ENCODE measurements at regions not wholly inside any gene's neighbourhood (a gene's known extent, or its start where the extent isn't known, plus 50 kb on each side); places are given as distances from the start of the nearest gene placed in this dataset.
"Not testable (repeated sequence)": the region's sequence is repeated elsewhere in the genome, so short reads cannot be mapped to it uniquely, and the experiment has no call there.

DNA sequence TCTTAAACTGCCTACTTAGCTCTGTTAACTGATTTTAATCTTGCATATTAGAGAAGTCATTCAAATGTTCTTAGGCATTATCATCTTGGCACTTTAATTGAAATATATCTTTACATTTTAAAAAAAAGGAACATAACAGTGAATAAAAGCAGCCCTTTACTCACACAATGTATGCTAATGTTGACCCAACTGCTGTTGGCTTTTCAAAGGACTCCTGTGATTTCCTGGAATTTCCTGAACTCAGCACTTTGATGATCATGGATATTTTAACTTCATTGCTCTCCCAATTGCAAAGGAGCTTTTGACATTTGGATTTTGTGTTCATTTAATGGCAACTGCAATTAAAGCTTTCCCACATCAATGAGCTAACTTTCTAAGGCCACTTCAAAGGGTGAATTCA, 1230.3 kb downstream of the DIAPH3 start:
- DNase-seq: no peak

DNA sequence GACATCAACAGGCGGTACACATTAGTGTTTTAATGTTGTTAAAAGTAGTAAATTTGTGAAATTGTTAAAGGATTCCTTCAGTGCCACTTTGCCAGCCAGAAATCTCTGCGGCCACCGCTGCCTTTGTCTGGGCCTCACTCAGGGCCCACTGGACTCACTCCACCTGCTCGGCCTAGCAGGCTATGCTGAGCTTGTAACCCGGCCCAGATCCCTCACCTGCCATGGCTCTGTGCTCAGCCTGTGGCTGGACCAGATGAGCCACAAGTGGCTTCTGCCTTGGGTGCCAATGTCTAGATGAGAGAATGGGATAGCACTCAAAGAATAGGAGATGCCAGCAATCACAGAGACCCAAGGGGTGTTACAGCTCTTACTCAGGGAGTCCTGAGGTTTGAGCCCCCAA, 1228.0 kb downstream of the DIAPH3 start:
- no peak for DNase-seq

DNA sequence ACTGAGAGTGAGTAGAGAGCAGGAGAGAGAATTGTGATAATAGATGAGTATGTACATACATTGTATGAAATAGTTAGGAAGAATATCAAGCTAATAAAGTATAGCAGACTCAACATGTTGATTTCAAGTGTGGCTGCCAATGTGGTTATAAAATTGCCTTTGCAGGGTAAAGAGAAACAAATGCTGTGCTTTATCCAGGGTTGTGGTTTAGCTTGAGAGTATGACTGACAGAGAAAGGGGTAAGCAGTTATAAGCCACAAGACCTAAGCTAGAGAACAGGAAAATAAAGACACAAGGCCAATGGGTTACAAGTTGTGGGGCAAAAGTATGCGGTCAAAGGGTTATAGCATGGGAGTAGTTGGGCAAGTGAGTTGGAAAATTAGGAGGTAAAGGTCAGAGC, 1217.5 kb downstream of the DIAPH3 start:
- DNase-seq: no peak

DNA sequence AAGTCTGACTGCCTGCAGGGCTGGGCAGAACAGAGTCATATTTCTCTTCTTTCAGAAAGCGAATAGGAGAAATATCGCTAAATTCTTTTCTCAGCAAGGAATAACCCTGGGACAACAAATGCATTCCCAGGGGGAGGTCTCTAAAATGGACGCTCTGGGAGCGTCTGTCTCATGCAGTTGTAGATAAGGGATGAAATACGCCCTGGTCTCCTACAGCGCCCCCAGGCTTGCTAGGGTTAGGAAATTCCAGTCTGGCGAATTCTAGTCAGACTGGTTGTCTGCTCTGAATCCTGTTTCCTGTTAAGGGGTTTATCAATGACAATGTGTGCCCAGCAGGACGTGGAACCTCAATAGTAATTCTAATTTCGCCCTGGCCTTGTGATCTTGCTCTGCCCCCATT, 1214.1 kb downstream of the DIAPH3 start:
- DNase-seq: no peak

DNA sequence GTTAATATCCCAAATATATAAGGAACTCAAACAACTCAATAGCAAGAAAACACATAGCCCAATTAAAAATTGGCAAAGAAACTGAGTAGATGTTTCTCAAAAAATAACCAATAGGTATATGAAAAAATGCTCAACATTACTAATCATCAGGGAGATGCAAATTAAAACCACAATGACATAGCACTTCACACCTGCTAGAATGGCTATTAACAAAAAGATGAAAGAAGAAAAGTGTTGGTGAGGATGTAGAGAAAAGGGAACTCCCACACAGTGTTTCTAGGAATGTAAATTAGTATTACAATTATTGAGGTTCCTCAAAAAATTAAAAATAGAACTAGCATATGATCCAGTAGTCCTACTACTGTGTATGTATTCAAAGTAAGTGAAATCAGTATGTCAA, 1212.8 kb downstream of the DIAPH3 start:
- DNase-seq: no peak

DNA sequence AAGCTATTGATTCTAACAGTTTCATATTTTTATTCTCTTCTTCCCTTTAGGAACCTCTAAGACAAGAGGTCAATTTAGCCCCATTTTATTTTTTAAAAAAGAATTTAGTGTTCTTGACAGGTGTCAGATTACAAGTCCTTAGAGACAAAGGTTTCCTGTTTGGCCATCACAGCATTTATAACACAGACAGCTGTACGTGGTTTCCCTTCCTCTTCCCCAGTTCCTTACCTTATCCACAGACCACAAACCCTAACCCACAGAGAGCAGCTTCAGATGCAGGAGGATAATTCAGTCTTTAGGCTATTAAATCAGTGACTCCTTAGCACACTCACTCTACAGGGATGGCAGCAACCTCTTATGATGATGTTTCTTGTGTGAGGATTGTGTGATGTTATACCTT, 1210.1 kb downstream of the DIAPH3 start:
- no peak for DNase-seq

DNA sequence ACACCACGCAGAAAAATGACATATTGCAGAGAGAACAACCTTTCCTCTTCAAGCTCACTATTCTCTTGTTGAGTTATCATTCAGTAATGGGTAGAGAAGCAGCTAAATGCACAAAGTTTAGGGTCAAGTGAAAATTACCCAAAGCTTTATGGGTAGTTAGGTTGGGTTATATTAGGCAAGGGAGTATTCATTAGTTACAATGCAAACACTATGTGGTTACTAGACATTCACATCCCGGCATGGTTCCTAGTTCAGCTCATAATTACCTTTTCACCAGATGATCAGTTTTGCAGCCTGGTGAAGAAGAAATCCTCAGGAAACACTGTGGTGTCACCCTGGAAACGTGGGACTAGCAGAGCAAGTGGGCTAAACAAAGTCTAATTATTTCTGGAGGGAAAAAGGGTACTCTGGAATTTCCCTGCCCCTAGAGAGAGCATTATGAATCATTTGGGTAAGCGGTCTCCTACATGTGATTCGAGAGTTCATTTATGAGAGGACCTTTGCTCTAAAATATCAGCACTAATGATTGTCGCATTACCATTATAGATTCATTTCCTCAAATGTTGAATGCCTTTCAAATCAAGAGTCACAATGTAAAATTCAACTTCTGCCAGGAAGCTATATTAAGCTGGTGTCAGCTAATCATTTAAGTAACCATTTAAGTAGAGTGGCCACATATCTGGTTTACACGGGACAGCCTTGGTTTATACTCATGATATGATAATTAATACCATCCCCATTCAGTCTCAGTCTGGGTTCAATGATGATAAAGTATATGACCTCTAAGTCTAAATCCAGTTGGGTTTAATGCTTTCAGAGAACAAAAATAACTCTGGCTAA, 1208.0 kb downstream of the DIAPH3 start:
- no peak for DNase-seq

DNA sequence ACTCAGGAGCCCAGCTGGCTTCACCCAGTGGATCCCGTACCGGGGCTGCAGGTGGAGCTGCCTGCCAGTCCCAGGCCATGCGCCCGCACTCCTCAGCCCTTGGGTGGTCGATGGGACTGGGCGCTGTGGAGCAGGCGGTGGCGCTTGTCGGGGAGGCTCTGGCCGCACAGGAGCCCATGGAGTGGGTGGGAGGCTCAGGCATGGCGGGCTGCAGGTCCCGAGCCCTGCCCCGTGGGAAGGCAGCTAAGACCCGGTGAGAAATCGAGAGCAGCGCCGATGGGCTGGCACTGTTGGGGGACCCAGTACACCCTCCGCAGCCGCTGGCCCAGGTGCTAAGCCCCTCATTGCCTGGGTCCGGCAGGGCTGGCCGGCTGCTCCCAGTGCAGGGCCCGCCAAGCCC, 1205.6 kb downstream of the DIAPH3 start:
- DNase-seq: not testable (repeated sequence)

DNA sequence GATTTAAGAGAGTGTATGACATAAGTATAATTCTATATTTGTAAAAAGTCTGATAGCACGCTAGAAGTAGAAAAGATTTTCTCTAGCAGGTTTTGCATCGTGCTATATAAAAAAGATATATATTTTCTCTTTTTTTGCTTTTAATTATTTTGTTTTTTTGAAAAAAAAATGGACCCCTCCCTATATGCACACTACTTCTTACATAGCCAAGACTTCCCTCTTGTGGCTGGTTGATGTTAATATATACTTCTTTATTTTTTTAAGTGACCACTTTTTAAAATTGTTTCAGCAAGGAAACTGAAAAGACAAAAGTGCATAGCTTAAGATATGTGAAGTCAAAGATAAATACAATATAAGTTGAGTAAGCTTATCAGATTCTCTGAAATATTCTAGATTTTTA, 1202.8 kb downstream of the DIAPH3 start:
- DNase-seq: no peak

DNA sequence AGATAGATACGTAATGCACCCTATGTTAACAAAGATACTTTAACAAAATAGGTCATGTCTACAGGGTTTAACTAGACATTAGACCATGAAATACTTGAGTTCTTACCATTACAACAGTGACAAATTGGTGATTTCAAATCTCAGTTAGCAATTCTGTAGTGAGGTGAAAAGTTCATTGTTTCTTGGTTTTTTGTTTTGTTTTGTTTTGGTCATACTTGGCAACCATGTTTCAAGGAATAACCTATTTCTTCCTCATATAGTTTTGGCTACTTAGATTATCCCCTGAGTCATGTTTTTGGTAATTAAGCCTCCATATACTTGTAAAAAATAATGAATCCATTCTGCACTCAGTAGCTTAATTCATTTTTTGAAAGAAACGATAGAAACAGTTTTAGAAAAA, 1200.4 kb downstream of the DIAPH3 start:
- no peak for DNase-seq

DNA sequence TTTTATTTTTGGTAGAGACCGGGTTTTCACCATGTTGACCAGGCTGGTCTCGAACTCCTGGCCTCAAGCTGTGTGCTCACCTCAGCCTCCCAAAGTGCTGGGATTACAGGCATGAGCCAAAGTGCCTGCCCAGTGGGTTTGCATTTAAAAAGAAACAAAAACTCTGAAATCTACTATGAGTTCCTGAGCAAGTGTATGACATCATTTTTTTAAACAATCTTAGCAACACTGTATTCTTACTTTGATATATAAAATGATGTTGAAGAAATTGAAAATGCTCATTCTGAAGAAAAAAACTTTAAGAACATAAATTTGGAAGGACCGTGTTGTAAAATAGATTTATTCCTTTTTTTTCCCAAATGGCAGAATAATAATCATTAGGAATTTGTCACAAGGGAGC, 1199.7 kb downstream of the DIAPH3 start:
- DNase-seq: no peak

DNA sequence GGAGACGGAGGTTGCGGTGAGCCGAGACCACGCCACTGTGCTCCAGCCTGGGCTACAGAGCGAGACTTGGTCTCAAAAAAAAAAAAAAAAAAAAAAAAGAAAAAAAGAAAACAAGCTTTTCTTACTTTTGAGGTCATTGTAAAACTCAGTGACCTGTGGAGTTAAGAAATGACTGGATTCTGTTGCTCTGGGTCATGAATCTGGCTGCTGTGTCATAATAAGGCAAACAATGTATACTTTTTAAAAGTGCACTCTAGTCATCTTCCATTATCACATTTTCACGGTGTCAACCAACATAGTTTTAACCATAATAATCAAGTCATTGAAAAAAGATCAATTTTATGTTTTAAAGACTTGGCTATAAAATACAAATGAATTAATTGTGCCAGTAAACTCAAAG, 1186.6 kb downstream of the DIAPH3 start:
- no peak for DNase-seq

DNA sequence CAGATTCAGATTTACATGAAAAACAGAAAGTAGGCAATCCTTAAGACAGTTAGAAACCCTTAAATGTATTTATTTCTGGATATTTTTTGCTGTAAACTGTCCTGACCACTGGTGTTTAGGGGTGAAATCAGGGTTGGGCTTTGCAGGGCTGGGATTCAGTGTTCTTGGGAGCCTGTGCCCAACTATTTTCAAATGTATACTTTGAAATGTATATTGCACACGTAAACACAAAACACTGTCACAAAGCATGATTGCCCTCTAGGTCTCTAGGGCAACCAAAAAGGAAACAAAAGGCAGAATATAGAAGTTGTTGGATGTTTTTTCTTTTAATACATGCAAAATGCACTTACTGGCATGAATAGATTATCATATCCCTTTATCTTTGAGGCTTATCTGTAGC, 1185.4 kb downstream of the DIAPH3 start:
- no peak for DNase-seq

DNA sequence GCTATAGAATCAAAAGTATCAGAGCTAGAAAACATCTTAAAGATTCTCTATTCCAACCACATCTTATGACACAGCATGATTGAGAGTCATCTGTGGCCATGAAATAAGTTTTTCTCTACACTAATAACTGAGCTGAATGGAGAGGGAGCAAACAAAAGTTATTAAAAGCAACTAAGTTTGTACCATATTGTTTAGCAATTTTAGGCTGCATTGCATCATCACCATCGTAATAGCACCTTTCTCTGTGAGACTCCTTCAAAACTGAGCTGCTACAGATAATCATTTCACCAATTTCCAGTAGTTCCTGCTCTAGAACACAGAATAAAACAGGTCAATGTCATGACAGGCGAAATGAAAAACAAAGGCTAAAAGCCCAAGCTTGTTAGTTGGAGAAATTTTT, 1183.9 kb downstream of the DIAPH3 start:
- no peak for DNase-seq

DNA sequence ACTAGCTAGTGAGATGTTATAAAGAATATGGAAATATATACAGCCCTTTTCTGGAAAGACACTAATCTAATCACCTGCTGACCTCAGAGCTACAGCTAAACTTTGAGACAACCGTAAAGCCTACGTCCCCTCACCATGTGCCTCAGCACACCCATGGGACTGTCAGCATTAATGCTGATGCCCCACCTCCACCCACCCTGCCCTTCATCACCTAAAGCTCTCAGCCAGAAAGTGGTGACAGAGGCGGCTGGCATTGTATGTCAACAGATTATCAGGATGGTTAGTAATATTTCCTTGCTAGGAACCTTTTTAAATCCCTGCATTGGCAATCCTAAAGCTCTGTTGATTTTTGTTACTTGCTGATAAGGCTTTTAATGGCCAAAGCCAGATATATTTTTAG, 1177.9 kb downstream of the DIAPH3 start:
- no peak for DNase-seq

DNA sequence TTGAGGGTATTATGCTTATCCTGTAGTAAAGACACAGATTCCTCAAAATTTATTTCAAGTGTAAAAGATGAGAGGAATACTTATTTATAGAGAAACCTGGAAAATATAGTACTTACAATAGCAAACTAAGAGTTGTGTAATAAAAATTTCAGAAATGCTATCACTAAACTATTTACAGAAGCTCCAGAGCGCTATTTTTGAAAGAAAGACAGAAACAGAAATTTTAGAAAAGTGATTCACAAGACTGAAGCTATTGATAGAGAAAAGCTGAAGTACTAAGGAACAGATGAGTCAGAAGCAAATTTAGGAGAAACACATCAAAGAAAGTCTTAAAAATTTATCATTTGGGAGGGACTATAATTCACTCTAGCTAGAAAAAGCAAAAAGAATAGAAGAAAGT, 1174.2 kb downstream of the DIAPH3 start:
- DNase-seq: no peak

DNA sequence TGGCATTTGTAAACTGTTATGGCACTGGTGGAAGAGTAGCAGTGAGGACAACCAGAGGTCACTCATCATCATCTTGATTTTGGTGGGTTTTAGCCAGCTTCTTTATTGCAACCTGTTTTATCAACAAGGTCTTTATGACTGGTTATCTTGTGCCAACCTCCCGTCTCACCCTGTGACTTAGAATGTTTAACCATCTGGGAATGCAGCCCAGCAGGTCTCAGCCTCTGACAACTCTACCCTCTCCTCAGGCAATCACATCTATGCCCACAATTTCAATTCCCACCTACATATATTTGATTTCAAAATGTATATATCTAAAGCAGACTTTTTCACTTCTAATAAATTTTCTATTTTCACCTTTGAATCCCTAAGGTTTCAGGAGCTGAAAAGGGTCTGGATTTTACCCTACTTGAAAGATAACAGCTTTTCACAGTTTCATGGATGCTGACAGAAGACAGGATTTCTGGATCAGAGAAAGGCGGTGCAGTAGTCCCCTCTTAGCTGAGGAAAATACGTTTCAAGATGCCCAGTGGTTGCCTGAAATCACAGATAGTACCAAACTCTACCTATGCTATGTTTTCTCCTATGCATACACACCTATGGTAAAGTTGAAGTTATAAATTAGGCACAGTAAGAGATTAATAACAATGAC, 1171.8 kb downstream of the DIAPH3 start:
- no peak for DNase-seq

DNA sequence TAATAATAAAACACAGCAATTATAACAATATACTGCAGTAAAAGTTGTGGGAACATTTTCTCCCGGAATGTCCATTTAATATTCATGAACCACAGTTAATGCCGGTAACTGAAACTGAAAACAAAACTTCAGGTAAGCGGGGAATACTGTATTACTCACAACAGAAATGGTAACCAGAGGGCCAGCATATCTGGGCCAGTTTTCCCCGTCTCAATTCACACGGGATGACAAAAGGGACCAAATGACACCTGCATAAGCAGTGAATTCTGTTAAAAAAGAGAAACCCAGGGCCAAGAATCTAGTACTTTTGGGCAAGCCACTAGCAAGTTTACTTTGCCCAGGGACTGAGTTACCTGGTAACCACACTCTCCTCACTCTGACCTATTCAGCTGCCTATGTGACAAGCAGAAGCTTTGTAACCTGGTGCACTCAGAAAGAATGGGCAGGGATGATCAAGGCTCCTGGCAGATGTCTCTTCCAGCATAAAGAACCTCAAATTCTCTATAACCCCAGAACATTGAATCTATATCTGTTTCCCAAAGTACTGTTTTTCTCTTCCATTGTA, 1171.2 kb downstream of the DIAPH3 start:
- DNase-seq: no peak

DNA sequence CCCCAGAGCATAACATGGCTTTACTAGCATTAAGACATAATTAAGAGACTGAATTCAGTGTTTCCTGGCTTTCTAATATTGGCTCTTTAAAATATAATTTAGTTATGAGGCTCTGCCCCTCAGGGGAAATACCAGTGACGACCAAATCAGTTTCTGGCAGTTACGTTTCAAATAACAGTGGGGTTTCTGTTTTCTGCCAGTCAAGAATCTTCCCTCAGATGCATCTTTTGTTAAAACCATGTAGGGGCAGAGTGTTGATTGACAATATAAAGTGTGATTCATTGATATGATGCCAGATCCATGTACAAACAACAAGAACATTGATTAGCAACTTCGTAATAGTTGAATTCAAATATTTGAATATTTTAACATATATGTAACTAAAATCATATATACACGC, 1169.7 kb downstream of the DIAPH3 start:
- no peak for DNase-seq

DNA sequence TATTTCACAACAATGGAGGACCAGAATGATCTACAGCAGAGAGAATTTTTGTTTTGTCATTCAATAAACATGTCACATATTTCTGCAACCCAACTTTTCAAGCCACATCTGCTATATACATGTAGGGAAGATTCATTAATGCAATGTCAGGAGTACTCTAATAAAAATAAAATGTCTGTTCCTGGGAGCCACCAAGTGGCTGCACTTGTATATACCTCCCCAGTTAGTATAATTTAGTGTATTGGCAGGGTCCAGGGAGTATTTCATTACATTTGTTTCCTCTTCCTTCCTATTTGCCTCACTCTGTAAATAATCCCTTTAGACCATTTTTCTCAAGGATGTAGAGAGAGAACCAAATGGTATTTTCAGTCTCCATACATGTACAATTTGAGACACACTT, 1169.0 kb downstream of the DIAPH3 start:
- DNase-seq: no peak

DNA sequence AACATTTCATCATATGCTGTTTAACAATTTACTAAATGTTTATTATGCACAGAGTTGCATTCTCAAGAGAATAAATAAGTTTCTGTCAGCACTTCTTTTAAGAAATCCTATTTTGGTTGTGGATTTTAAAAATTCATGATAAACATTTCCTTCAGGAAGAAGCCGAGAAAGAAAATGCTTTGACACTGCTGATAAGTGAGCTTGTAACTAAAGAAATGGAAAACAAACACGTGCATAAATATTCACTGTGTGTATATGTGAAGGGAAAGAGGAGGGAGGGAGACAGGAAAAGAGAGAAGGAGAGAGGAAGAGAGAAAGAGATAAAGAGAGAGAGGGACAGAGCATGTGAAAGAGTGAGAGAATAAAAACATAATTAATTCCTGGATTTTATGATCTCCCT, 1165.0 kb downstream of the DIAPH3 start:
- DNase-seq: no peak

DNA sequence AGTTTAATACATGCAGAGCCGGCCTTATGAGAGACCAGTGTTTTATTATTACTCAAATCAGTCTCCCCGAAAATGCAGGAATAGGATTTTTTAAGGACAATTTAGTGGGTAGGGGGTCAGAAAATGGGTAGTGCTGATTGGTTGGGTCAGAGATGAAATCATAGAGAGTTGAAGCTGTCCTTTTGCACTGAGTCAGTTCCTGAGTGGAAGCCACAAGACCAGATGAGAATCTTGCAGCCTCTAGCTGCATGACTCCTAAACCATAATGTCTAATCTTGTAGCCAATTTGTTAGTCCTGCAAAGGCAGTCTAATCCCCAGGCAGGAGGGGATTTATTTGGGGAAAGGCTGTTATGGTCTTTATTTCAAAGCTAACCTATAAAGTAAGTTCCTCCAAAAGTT, 1163.9 kb downstream of the DIAPH3 start:
- no peak for DNase-seq

DNA sequence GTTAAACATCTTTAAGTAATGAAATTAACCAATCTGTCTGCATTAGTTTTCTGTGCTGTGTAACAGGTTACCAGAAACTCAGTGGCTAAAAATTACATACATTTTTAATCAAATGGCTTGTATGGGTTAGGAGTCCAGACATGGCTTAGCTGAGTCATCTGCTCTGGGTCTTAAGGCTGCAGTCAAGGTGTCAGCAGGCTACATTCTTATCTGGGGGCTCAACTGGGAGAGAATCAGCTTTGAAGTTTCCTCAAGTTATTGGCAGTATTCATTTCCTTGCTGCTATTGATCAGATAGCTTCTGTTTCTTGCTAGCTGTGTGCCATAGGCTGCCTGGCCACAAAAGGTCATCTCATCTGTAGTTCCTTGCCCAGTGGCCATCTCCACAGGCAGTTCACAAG, 1163.0 kb downstream of the DIAPH3 start:
- DNase-seq: no peak

DNA sequence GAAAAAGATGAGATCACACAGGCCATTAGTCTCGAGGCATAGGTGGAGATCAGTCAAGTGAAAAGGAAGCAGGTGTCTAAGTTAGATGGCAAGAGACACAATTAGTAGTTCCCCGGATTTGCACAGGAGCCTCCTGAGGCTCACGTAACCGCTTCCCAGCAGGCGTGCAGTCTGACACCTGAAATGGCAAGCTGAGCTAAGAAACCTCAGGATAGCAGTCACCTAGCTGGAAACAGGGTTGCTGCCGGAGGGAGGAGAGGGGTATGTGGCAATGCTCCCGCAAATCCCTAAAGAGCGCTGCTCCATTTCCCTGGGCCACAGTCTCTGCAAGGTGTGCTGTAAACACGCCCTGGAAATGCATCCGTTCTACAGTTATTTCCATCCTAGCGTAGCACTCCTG, 1151.0 kb downstream of the DIAPH3 start:
- no peak for DNase-seq

DNA sequence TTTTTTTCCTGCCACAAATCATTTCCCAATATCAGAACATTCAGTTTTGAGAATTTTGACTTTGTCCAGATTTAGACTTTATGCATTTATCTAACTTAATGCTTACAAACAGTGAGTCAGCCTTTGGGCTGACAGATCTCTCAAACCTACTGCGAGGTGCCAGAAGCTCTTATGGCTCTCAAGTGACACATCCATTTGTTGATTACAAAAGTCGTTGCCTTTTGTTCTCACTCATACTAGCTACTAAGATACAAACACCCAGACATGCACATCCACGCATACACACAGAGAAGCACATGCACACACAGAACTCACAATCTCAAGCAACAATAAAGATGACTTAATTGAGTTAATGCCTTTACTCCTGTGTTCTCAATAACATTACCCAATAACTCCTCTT, 1147.5 kb downstream of the DIAPH3 start:
- no peak for DNase-seq
